ENCODE measurements at regions not wholly inside any gene's neighbourhood (a gene's known extent, or its start where the extent isn't known, plus 50 kb on each side); places are given as distances from the start of the nearest gene placed in this dataset.
A peak's percentile ranks its signal among the peaks of the same experiment; 100 is the strongest.

- Histone ChIP-seq H3K4me1 (ENCODE audit: control insufficient read depth, insufficient read depth, low read length) (peaks cover 9% of the 10 kb centered on the region), H3K4me3 (ENCODE audit: low read length) (no peak overlapping the region), H3K36me3 (ENCODE audit: control insufficient read depth, insufficient read depth, low read length) (no peaks in the 10 kb centered on the region), H3K27ac (ENCODE audit: low read length) (no peak overlapping the region), H3K27me3 (ENCODE audit: control insufficient read depth, insufficient read depth, low read length) (no peaks in the 10 kb centered on the region), H3K9me3 (replicated peaks; ENCODE audit: control insufficient read depth, low read depth, low read length) (peaks cover 4% of the 10 kb centered on the region)
- no peak for DNase-seq
- WGBS (ENCODE audit: insufficient coverage) = 17% methylated on average over 1 of the region's 2 CpGs
These were observed 115.7 kb upstream of the MDM1 start for GRCh38 chr12:68447797-68448260.

GRCh38 chr12:68449196-68449595 lies 117.0 kb upstream of the MDM1 start:
- H3K9me3 ChIP-seq (replicated peaks; ENCODE audit: control insufficient read depth, low read depth, low read length) = peaks cover 4% of the 10 kb centered on the region
- H3K27ac ChIP-seq (ENCODE audit: low read length) = no peak overlapping the region
- no peaks in the 10 kb centered on the region for H3K36me3 ChIP-seq (ENCODE audit: control insufficient read depth, insufficient read depth, low read length)
- H3K27me3 ChIP-seq (ENCODE audit: control insufficient read depth, insufficient read depth, low read length) = no peaks in the 10 kb centered on the region
- no peak overlapping the region for H3K4me3 ChIP-seq (ENCODE audit: low read length)
- no CpG with 5 or more reads among the region's 2 CpGs for WGBS (ENCODE audit: insufficient coverage)
- DNase-seq = no peak
- peaks cover 9% of the 10 kb centered on the region for H3K4me1 ChIP-seq (ENCODE audit: control insufficient read depth, insufficient read depth, low read length)

GRCh38 chr12:68450947-68451260 lies 118.7 kb upstream of the MDM1 start:
- H3K4me3 ChIP-seq (ENCODE audit: low read length) = no peak overlapping the region
- no peak overlapping the region for H3K27ac ChIP-seq (ENCODE audit: low read length)
- DNase-seq = no peak
- WGBS (ENCODE audit: insufficient coverage) = 100% methylated on average over 1 of the region's 3 CpGs
- H3K4me1 ChIP-seq (ENCODE audit: control insufficient read depth, insufficient read depth, low read length) = peaks cover 11% of the 10 kb centered on the region
- no peaks in the 10 kb centered on the region for H3K27me3 ChIP-seq (ENCODE audit: control insufficient read depth, insufficient read depth, low read length)
- H3K36me3 ChIP-seq (ENCODE audit: control insufficient read depth, insufficient read depth, low read length) = no peaks in the 10 kb centered on the region
- H3K9me3 ChIP-seq (replicated peaks; ENCODE audit: control insufficient read depth, low read depth, low read length) = no peaks in the 10 kb centered on the region

- H3K27ac ChIP-seq (ENCODE audit: low read length) = peak overlapping the region; percentile 43
- DNase-seq = peak; percentile 89
- H3K4me1 ChIP-seq (ENCODE audit: control insufficient read depth, insufficient read depth, low read length) = peaks cover 13% of the 10 kb centered on the region
- H3K4me3 ChIP-seq (ENCODE audit: low read length) = no peak overlapping the region
- 0% methylated on average over 2 of the region's 6 CpGs for whole genome bisulfite sequencing (ENCODE audit: insufficient coverage)
- no peaks in the 10 kb centered on the region for H3K9me3 ChIP-seq (replicated peaks; ENCODE audit: control insufficient read depth, low read depth, low read length)
- H3K27me3 ChIP-seq (ENCODE audit: control insufficient read depth, insufficient read depth, low read length) = no peaks in the 10 kb centered on the region
- no peaks in the 10 kb centered on the region for H3K36me3 ChIP-seq (ENCODE audit: control insufficient read depth, insufficient read depth, low read length)
These were observed 119.3 kb upstream of the MDM1 start for GRCh38 chr12:68451261-68452077.

- no CpG with 5 or more reads among the region's 3 CpGs for WGBS (ENCODE audit: insufficient coverage)
- Histone ChIP-seq H3K4me3 (ENCODE audit: low read length) (no peak overlapping the region), H3K4me1 (ENCODE audit: control insufficient read depth, insufficient read depth, low read length) (peaks cover 12% of the 10 kb centered on the region)
These were observed 120.0 kb upstream of the MDM1 start for GRCh38 chr12:68452078-68452715.

GRCh38 chr12:68453278-68453677 lies 121.1 kb upstream of the MDM1 start:
- no peak for DNase-seq
- WGBS (ENCODE audit: insufficient coverage) = 68% methylated on average over 2 of the region's 3 CpGs
- peaks cover 12% of the 10 kb centered on the region for H3K4me1 ChIP-seq (ENCODE audit: control insufficient read depth, insufficient read depth, low read length)
- H3K36me3 ChIP-seq (ENCODE audit: control insufficient read depth, insufficient read depth, low read length) = no peaks in the 10 kb centered on the region
- H3K27ac ChIP-seq (ENCODE audit: low read length) = no peak overlapping the region
- H3K9me3 ChIP-seq (replicated peaks; ENCODE audit: control insufficient read depth, low read depth, low read length) = no peaks in the 10 kb centered on the region
- H3K27me3 ChIP-seq (ENCODE audit: control insufficient read depth, insufficient read depth, low read length) = no peaks in the 10 kb centered on the region
- H3K4me3 ChIP-seq (ENCODE audit: low read length) = no peak overlapping the region

More at GRCh38 chr12:68452078-68452715, 120.0 kb upstream of the MDM1 start:
- Histone ChIP-seq H3K36me3 (ENCODE audit: control insufficient read depth, insufficient read depth, low read length) (no peaks in the 10 kb centered on the region), H3K9me3 (replicated peaks; ENCODE audit: control insufficient read depth, low read depth, low read length) (no peaks in the 10 kb centered on the region), H3K27ac (ENCODE audit: low read length) (peak overlapping the region; percentile 43), H3K27me3 (ENCODE audit: control insufficient read depth, insufficient read depth, low read length) (no peaks in the 10 kb centered on the region)
- DNase-seq = no peak

GRCh38 chr12:68453876-68454275 lies 121.7 kb upstream of the MDM1 start:
- 75% methylated on average over 3 of the region's 5 CpGs for WGBS (ENCODE audit: insufficient coverage)
- no peaks in the 10 kb centered on the region for H3K9me3 ChIP-seq (replicated peaks; ENCODE audit: control insufficient read depth, low read depth, low read length)
- H3K36me3 ChIP-seq (ENCODE audit: control insufficient read depth, insufficient read depth, low read length) = no peaks in the 10 kb centered on the region
- H3K4me3 ChIP-seq (ENCODE audit: low read length) = no peak overlapping the region
- no peak for DNase-seq
- peaks cover 12% of the 10 kb centered on the region for H3K4me1 ChIP-seq (ENCODE audit: control insufficient read depth, insufficient read depth, low read length)
- H3K27me3 ChIP-seq (ENCODE audit: control insufficient read depth, insufficient read depth, low read length) = no peaks in the 10 kb centered on the region
- no peak overlapping the region for H3K27ac ChIP-seq (ENCODE audit: low read length)

- DNase-seq = peak; percentile 38
- Histone ChIP-seq H3K36me3 (ENCODE audit: control insufficient read depth, insufficient read depth, low read length) (no peaks in the 10 kb centered on the region), H3K27ac (ENCODE audit: low read length) (peak overlapping the region; percentile 71), H3K4me3 (ENCODE audit: low read length) (no peak overlapping the region), H3K9me3 (replicated peaks; ENCODE audit: control insufficient read depth, low read depth, low read length) (no peaks in the 10 kb centered on the region), H3K4me1 (ENCODE audit: control insufficient read depth, insufficient read depth, low read length) (peaks cover 12% of the 10 kb centered on the region), H3K27me3 (ENCODE audit: control insufficient read depth, insufficient read depth, low read length) (no peaks in the 10 kb centered on the region)
- WGBS (ENCODE audit: insufficient coverage) = no CpG with 5 or more reads among the region's 3 CpGs
These were observed 122.7 kb upstream of the MDM1 start for GRCh38 chr12:68454892-68455291.

GRCh38 chr12:68455691-68456345 lies 123.7 kb upstream of the MDM1 start:
- Histone ChIP-seq H3K27me3 (ENCODE audit: control insufficient read depth, insufficient read depth, low read length) (no peaks in the 10 kb centered on the region), H3K36me3 (ENCODE audit: control insufficient read depth, insufficient read depth, low read length) (no peaks in the 10 kb centered on the region), H3K27ac (ENCODE audit: low read length) (peak overlapping the region; percentile 71), H3K9me3 (replicated peaks; ENCODE audit: control insufficient read depth, low read depth, low read length) (no peaks in the 10 kb centered on the region), H3K4me3 (ENCODE audit: low read length) (no peak overlapping the region), H3K4me1 (ENCODE audit: control insufficient read depth, insufficient read depth, low read length) (peaks cover 12% of the 10 kb centered on the region)
- peak; percentile 33 for DNase-seq
- 27% methylated on average over 2 of the region's 2 CpGs for WGBS (ENCODE audit: insufficient coverage)

GRCh38 chr12:68458866-68459265 lies 126.7 kb upstream of the MDM1 start:
- Histone ChIP-seq H3K4me3 (ENCODE audit: low read length) (no peak overlapping the region), H3K36me3 (ENCODE audit: control insufficient read depth, insufficient read depth, low read length) (no peaks in the 10 kb centered on the region), H3K9me3 (replicated peaks; ENCODE audit: control insufficient read depth, low read depth, low read length) (no peaks in the 10 kb centered on the region), H3K27ac (ENCODE audit: low read length) (no peak overlapping the region), H3K27me3 (ENCODE audit: control insufficient read depth, insufficient read depth, low read length) (no peaks in the 10 kb centered on the region), H3K4me1 (ENCODE audit: control insufficient read depth, insufficient read depth, low read length) (peaks cover 4% of the 10 kb centered on the region)
- WGBS (ENCODE audit: insufficient coverage) = no CpG with 5 or more reads among the region's 2 CpGs
- no peak for DNase-seq

Measured in muscle of leg (tissue), 3 donors.